WERI-Rb-1 (cell line): ENCODE measurements at regions not wholly inside any gene's neighbourhood (a gene's known extent, or its start where the extent isn't known, plus 50 kb on each side); places are given as distances from the start of the nearest gene placed in this dataset.

Experiments
- DNase-seq: peaks from one replicate; pipeline ENCODE4 v3.0.0-alpha.2; 2020
- H3K27ac ChIP-seq: fragments of 250-450 bp; sonication (Bioruptor Pico); 2 replicates; pipeline ENCODE4 v1.5.1; 2020; ENCODE audit warnings: mild to moderate bottlenecking, moderate library complexity
- H3K27me3 ChIP-seq: fragments of 250-450 bp; sonication (Bioruptor Pico); 2 replicates; pipeline ENCODE4 v1.5.1; 2021; ENCODE audit warnings: mild to moderate bottlenecking, low read depth, moderate library complexity; ENCODE audit not compliant: insufficient read depth, severe bottlenecking
- H3K36me3 ChIP-seq: fragments of 250-450 bp; sonication (Bioruptor Pico); 2 replicates; pipeline ENCODE4 v1.5.1; 2020; ENCODE audit warnings: mild to moderate bottlenecking, moderate library complexity
- H3K4me3 ChIP-seq: 2 replicates; pipeline ENCODE4 v1.5.1; 2011; ENCODE audit warnings: low read depth, mild to moderate bottlenecking, control low read depth, low read length
- H3K9me3 ChIP-seq: fragments of 250-450 bp; sonication (Bioruptor Pico); 2 replicates; pipeline ENCODE4 v1.5.1; 2021; ENCODE audit warnings: mild to moderate bottlenecking, moderate library complexity; ENCODE audit not compliant: severe bottlenecking
- CTCF ChIP-seq: IDR thresholded peaks from 2 replicates; pipeline ENCODE4 v1.5.1; 2011; ENCODE audit warnings: low read depth, mild to moderate bottlenecking, control low read depth, inconsistent platforms, low read length

- no peak overlapping the region for H3K27ac ChIP-seq
- no peak for TF ChIP-seq CTCF
- no peak for DNase-seq
- H3K4me3 ChIP-seq: no peak overlapping the region
- no peaks in the 10 kb centered on the region for H3K9me3 ChIP-seq
- no peaks in the 10 kb centered on the region for H3K27me3 ChIP-seq
- no peaks in the 10 kb centered on the region for H3K36me3 ChIP-seq
Measured at GRCh38 chr22:48428631-48429371, 1398.9 kb downstream of the BRD1 start.

- no peaks in the 10 kb centered on the region for H3K27me3 ChIP-seq
- no peak for TF ChIP-seq CTCF
- no peaks in the 10 kb centered on the region for H3K9me3 ChIP-seq
Measured at GRCh38 chr22:48427731-48428211, 1399.9 kb downstream of the BRD1 start.

GRCh38 chr22:48426466-48427380 lies 1401.0 kb downstream of the BRD1 start:
- no peak for TF ChIP-seq CTCF
- no peaks in the 10 kb centered on the region for H3K36me3 ChIP-seq
- H3K27me3 ChIP-seq: no peaks in the 10 kb centered on the region
- no peak overlapping the region for H3K4me3 ChIP-seq
- no peak overlapping the region for H3K27ac ChIP-seq
- H3K9me3 ChIP-seq: no peaks in the 10 kb centered on the region
- DNase-seq: no peak

More at GRCh38 chr22:48427731-48428211, 1399.9 kb downstream of the BRD1 start:
- H3K36me3 ChIP-seq: no peaks in the 10 kb centered on the region
- H3K4me3 ChIP-seq: no peak overlapping the region
- DNase-seq: no peak
- no peak overlapping the region for H3K27ac ChIP-seq

GRCh38 chr22:48425641-48426040 lies 1402.0 kb downstream of the BRD1 start:
- no peak for DNase-seq
- H3K4me3 ChIP-seq: no peak overlapping the region
- no peaks in the 10 kb centered on the region for H3K27me3 ChIP-seq
- H3K36me3 ChIP-seq: no peaks in the 10 kb centered on the region
- H3K9me3 ChIP-seq: no peaks in the 10 kb centered on the region
- no peak overlapping the region for H3K27ac ChIP-seq
- no peak for TF ChIP-seq CTCF

GRCh38 chr22:48425091-48425506 lies 1402.6 kb downstream of the BRD1 start:
- Histone ChIP-seq H3K9me3 (no peaks in the 10 kb centered on the region), H3K27ac (no peak overlapping the region), H3K4me3 (no peak overlapping the region), H3K27me3 (no peaks in the 10 kb centered on the region), H3K36me3 (no peaks in the 10 kb centered on the region)
- no peak for TF ChIP-seq CTCF
- DNase-seq: no peak
